ENCODE measurements at regions not wholly inside any gene's neighbourhood (a gene's known extent, or its start where the extent isn't known, plus 50 kb on each side); places are given as distances from the start of the nearest gene placed in this dataset.

- ATAC-seq, result peak; percentile 27 to 61 (median 44)
These were observed 91.3 kb upstream of the TNFAIP3 start for GRCh38 chr6:137775720-137776119.

GRCh38 chr6:137776256-137776655 lies 90.8 kb upstream of the TNFAIP3 start:
- 73% methylated on average over 9 of the region's 9 CpGs for WGBS (ENCODE audit: insufficient coverage, low coverage, low lambda C conversion rate, missing lambda C conversion rate)
- intact Hi-C loops (cut with DNase I), result no loop called here

More at GRCh38 chr6:137775720-137776119, 91.3 kb upstream of the TNFAIP3 start:
- TF ChIP-seq POLR2A (IDR thresholded peaks at IDR 0.05) (no peak), CTCF (IDR thresholded peaks at IDR 0.05) (no peak)
- H3K36me3 ChIP-seq, result no peaks in the 10 kb centered on the region
- intact Hi-C loops (cut with DNase I), result no loop called here
- no peak for DNase-seq
- H3K4me1 ChIP-seq, result no peaks in the 10 kb centered on the region
- no peak overlapping the region for H3K27ac ChIP-seq
- no peaks in the 10 kb centered on the region for H3K9me3 ChIP-seq
- 82% methylated on average over 3 of the region's 5 CpGs for WGBS (ENCODE audit: insufficient coverage, low coverage, low lambda C conversion rate, missing lambda C conversion rate)
- no peak overlapping the region for H3K4me3 ChIP-seq
- no peaks in the 10 kb centered on the region for H3K27me3 ChIP-seq

GRCh38 chr6:137776786-137777686 lies 90.0 kb upstream of the TNFAIP3 start:
- Histone ChIP-seq H3K9me3 (no peaks in the 10 kb centered on the region), H3K4me3 (no peak overlapping the region), H3K27me3 (no peaks in the 10 kb centered on the region), H3K27ac (no peak overlapping the region), H3K36me3 (no peaks in the 10 kb centered on the region), H3K4me1 (no peaks in the 10 kb centered on the region)
- intact Hi-C loops (cut with DNase I), result no loop called here
- DNase-seq (no peak), ATAC-seq (peak in 2 of 4 donors; percentile 12 to 39)
- TF ChIP-seq CTCF (IDR thresholded peaks at IDR 0.05) (no peak), POLR2A (IDR thresholded peaks at IDR 0.05) (no peak)
- WGBS (ENCODE audit: insufficient coverage, low coverage, low lambda C conversion rate, missing lambda C conversion rate), result 53% methylated on average over 15 of the region's 15 CpGs

More at GRCh38 chr6:137776256-137776655, 90.8 kb upstream of the TNFAIP3 start:
- no peak for TF ChIP-seq POLR2A (IDR thresholded peaks at IDR 0.05)
- no peak for TF ChIP-seq CTCF (IDR thresholded peaks at IDR 0.05)
- Histone ChIP-seq H3K9me3 (no peaks in the 10 kb centered on the region), H3K36me3 (no peaks in the 10 kb centered on the region), H3K4me1 (no peaks in the 10 kb centered on the region), H3K4me3 (no peak overlapping the region), H3K27me3 (no peaks in the 10 kb centered on the region), H3K27ac (no peak overlapping the region)
- no peak for ATAC-seq
- DNase-seq, result no peak

GRCh38 chr6:137777687-137778075 lies 89.4 kb upstream of the TNFAIP3 start:
- WGBS (ENCODE audit: insufficient coverage, low coverage, low lambda C conversion rate, missing lambda C conversion rate), result 100% methylated on average over 1 of the region's 1 CpG
- no peaks in the 10 kb centered on the region for H3K36me3 ChIP-seq
- H3K4me1 ChIP-seq, result no peaks in the 10 kb centered on the region
- no peak overlapping the region for H3K4me3 ChIP-seq
- no peak for TF ChIP-seq POLR2A (IDR thresholded peaks at IDR 0.05)
- TF ChIP-seq CTCF (IDR thresholded peaks at IDR 0.05), result no peak
- intact Hi-C loops (cut with DNase I), result no loop called here
- H3K27ac ChIP-seq, result no peak overlapping the region
- ATAC-seq, result peak in 1 of 4 donors; percentile 20
- no peak for DNase-seq
- H3K27me3 ChIP-seq, result no peaks in the 10 kb centered on the region
- H3K9me3 ChIP-seq, result no peaks in the 10 kb centered on the region

Data from right lobe of liver (tissue), 6 donors.